ENCODE measurements at regions not wholly inside any gene's neighbourhood (a gene's known extent, or its start where the extent isn't known, plus 50 kb on each side); places are given as distances from the start of the nearest gene placed in this dataset.

- Histone ChIP-seq H3K27ac (no peak overlapping the region), H3K4me3 (no peak overlapping the region)
Measured at GRCh38 chr1:239322369-239322768, 64.0 kb upstream of the CHRM3 start.

DNA sequence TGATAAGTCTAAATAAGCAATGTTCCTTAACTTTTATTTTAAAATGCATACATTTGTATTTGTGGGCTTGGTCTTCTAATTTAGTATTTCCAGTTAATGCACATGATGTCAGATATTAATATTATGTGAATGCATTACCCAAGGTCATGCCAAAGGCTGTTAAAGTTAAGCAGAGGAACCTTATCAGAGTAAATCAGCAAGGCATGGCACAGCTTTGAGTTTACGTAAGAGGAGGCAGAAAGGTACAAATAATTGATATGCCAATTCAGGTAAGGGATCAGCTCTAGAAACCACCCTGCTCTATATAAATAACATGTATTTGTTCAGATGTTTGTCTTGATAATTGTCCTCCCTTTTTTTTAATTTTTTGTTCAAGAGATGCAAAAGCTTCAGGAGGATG lies 64.5 kb upstream of the CHRM3 start:
- H3K27ac ChIP-seq, result no peak overlapping the region
- no peak overlapping the region for H3K4me3 ChIP-seq

DNA sequence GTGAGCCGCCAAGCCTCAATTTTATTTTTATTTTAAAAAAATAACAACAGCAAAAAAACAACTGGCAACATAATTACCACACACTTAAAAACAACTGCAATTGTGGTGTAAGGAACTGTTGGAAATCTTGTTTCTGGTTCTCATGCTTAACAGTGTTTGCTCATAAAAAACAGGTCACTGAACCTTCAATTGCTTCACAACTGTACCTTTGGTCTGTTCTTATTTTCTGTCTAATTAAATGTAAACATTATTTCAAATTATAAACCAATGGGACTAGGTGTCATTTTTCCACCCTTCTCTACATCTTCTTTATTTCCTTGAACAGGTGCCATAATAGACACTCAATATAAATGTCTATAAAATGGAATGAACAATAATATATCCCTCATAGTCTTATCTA lies 68.4 kb upstream of the CHRM3 start:
- Histone ChIP-seq H3K27ac (no peak overlapping the region), H3K4me3 (no peak overlapping the region)

DNA sequence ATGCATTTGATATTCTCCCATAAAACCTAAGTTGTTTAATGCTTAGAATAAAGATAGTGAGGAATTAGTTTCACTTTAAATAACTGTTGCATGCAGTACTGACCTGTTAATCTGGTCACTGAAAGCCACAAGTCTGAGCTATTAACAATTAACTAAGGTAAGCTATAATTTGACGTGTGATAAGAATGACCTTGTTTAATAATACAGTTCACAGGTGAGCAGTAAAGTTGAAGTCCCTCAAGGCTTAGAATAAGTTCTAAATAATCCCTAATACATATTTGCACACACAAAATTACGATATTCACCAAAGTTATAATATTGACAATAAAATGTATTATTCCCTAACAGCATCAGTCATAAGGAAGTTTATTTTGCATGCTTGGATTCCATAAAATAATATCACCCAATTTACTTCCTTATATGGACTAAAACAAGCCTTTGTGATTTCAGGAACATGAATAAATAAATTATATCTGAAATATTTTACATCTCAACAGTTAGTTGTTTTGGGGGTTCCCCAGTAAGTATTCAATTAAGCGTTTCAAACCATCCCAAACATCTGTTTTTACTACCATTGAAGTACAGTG lies 70.6 kb upstream of the CHRM3 start:
- Histone ChIP-seq H3K27ac (no peak overlapping the region), H3K4me3 (no peak overlapping the region)

DNA sequence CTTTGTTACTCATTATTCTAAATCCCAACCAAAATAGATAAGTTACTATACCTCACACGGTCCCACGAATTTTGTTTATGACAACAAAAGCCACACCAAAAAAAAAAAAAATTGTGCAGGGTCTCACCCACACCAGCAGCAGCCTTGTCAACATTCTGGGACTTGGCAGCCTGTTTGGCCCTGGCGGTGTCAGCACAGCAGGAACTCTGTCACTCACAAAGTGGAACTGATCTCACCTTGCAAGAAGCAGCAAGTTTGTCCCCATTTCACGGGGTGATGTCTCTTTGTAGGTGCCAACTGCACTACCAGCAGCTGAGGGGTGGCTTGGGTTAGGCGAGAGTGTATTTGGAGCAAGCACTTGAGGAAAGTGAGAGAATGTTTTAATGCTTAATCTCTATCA lies 75.0 kb upstream of the CHRM3 start:
- Histone ChIP-seq H3K4me3 (no peak overlapping the region), H3K27ac (no peak overlapping the region)

DNA sequence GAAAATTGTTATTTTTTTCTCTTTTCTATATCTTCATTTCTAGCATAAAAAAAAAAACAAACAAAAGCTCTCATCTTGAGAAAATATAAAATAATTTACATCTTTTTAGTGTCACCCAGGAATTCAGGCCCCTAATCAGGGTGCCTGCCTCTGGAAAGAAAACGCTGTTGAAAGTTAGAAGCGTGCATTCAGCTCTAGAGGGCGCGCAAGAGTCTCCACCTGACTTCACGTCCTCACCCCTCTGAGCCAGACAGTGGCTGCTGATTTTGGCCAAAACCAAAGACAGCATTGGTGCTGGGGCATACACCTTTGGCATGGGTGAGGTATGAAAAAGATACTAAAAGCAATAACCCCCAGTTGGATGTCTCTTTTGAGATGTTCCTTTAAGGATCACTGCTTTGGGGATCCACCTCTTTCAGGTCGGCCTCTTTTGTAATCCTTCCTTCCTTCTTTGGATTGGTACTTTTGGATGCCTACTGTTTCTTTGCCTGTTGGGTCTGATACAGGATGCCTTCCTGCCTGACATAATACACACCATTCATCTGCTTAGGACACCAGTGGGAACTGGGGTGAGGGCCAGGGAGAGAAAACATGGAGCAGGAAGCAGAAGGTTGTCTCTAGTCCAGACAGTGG lies 77.6 kb upstream of the CHRM3 start:
- H3K27ac ChIP-seq, result no peak overlapping the region
- no peak overlapping the region for H3K4me3 ChIP-seq

DNA sequence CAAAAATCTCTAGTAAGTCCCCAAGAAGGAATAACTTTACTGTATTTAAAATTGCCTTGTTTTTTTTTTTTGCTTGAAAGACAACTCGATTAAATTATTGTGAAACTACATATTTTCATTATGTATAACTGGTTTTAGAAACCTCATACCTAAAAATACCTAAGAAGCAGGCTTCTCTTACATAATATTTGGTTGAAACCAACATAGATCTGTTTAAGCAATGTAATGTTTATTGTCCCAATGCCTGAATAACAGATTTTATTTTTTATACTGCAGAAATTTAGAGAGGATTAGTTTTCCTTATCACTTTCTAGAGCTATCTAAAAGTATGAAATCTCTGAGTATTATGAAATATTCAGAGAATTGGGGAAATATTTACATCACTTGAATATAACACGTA lies 78.5 kb upstream of the CHRM3 start:
- H3K4me3 ChIP-seq, result no peak overlapping the region
- H3K27ac ChIP-seq, result no peak overlapping the region

GRCh38 chr1:239306426-239306825 lies 79.9 kb upstream of the CHRM3 start:
- Histone ChIP-seq H3K27ac (no peak overlapping the region), H3K4me3 (no peak overlapping the region)

DNA sequence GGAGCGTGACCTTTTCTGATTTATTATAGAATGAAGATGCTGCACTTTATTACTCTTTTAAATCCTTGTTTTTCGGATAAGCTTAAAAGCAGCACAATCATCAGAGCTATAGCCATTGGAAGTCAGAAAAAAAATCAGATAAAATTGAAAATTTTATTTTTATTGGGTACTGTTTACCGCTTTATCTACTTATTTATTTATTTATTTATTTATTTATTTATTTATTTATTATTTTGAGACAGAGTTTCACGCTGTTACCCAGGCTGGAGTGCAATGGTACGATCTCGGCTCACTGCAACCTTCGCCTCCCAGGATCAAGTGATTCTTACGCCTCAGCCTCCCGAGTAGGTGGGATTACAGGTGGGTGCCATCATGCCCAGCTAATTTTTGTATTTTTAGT lies 83.1 kb upstream of the CHRM3 start:
- H3K4me3 ChIP-seq, result no peak overlapping the region
- H3K27ac ChIP-seq, result no peak overlapping the region

DNA sequence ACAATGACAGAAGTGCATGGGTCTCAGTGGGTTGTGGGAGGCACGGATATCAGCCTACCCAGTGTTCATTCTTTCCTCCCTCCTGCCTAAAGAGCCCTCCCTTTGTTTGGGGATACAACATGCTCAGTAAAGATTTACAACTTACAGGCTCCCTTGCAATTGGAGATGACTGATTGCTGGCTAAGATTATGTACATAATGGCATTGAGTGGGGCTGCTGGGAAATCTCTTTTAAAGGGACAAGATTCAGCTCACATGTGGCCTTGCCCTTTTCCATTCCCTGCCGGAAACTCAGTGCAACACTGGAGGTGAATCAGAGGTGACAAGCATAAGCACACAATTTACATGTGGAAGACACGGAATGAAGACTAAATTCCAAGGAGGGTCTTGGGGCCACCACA lies 83.7 kb upstream of the CHRM3 start:
- H3K4me3 ChIP-seq, result no peak overlapping the region
- H3K27ac ChIP-seq, result no peak overlapping the region

DNA sequence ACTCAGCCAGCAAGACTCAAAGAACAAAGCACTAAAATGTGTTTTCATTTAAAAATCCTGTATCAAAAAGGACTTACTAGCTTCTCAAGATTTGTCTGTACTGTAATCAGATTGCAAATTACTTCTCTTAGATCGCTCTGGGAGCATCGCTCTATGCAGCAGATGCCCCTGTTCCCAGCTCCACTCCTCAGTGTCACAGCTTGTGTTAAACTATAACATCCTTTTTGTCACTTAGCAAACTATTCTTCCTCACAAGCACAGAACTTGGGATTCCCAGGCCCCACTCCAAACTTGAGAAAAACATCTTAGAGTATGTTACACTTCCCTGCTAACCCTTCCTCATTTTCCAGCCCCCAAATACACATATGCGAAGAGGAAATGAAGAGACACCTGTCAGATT lies 85.1 kb upstream of the CHRM3 start:
- H3K27ac ChIP-seq, result no peak overlapping the region
- no peak overlapping the region for H3K4me3 ChIP-seq

DNA sequence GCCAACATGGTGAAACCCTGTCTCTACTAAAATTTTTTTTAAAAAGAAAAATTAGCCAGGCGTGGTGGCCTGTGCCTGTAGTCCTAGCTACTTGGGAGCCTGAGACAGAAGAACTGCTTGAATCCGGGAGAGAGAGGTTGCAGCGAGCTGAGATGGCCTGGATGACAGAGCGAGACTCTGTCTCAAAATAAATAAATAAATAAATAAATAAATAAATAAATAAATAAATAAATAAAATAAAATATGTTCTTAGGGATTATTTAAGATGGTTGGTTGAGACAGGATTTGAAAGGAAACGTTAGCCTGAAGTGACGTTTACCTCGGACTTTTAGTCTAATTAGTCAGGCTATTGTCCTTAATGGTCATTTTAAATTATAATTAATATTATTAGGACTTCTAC lies 88.5 kb upstream of the CHRM3 start:
- H3K4me3 ChIP-seq, result no peak overlapping the region
- no peak overlapping the region for H3K27ac ChIP-seq

GRCh38 chr1:239293350-239294110 lies 92.8 kb upstream of the CHRM3 start:
- H3K4me3 ChIP-seq, result no peak overlapping the region
- no peak overlapping the region for H3K27ac ChIP-seq

DNA sequence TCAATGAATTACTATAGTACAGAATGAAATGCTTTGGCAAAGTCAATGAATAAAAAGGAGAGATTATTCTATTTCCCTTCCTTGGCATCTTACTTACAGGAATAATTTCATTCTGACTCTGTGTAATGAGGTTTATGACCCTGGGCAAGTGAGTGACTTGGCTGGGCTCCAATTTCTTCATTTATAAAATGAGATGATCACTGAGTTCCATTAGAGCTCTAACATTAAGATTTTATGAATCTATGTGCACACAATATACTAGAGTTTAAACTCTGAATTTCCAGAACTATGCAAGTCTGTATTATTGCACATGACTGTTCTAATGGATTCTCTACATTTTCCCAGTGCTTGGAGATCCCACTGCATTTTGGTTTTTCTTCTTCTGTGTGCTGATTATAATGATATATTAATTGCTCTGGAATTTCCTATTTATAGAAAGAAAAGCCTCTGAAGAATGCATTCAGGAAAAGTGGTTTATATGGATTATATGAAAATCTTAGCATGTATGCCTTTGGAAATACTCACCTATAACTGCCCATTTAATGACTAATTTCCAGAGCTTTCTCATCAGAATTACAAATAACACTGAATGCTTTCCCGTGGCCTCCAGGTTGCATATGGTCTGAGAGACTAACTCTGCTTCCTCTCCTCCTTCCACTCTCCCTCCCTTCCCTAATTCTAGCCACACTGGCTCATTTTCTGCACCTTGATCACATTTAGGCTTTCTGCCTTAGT lies 97.4 kb upstream of the CHRM3 start:
- no peak overlapping the region for H3K4me3 ChIP-seq
- no peak overlapping the region for H3K27ac ChIP-seq

DNA sequence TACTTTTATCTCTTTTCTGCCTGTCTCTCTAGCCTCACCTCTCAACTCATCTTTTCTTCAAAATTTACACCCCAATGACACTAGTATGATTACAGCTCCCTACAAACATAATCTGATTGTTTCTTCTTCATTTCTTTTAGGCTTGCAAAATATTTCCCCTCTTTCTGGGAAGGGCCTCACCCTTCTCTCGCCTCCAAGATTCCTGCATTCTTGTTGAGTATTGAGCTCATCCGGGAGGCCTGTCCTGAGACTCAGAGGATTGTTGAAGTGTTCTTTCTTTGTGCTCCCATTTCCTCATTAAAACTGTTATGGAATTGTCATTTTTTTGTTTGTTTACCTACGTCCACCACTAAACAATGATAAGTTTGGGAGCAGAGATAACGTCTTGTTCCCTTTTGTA lies 99.1 kb upstream of the CHRM3 start:
- Histone ChIP-seq H3K4me3 (no peak overlapping the region), H3K27ac (no peak overlapping the region)

DNA sequence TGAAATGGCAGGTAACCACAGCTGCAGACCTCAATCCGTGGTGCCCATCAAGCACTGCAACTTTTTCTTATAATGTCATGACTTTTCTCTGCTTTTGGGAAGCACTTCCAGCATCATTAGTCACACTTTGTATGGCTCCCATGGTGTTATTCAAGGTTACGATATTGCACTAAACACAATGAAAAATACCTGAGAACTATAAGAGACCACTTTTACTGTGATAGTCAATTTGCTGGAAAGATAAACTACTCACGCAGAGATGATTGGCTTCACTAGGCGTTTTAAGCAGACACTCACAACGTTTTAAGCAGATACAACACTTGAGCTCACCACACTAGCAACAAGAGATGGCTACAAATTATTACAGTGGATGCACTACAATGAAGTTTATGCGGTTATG lies 103.2 kb upstream of the CHRM3 start:
- Histone ChIP-seq H3K27ac (no peak overlapping the region), H3K4me3 (no peak overlapping the region)

- H3K27ac ChIP-seq, result no peak overlapping the region
- H3K4me3 ChIP-seq, result no peak overlapping the region
Measured at GRCh38 chr1:239282411-239282810, 104.0 kb upstream of the CHRM3 start.

GRCh38 chr1:239276051-239276450 lies 110.3 kb upstream of the CHRM3 start:
- Histone ChIP-seq H3K4me3 (no peak overlapping the region), H3K27ac (no peak overlapping the region)

GRCh38 chr1:239274242-239274830 lies 112.0 kb upstream of the CHRM3 start:
- Histone ChIP-seq H3K27ac (no peak overlapping the region), H3K4me3 (no peak overlapping the region)

DNA sequence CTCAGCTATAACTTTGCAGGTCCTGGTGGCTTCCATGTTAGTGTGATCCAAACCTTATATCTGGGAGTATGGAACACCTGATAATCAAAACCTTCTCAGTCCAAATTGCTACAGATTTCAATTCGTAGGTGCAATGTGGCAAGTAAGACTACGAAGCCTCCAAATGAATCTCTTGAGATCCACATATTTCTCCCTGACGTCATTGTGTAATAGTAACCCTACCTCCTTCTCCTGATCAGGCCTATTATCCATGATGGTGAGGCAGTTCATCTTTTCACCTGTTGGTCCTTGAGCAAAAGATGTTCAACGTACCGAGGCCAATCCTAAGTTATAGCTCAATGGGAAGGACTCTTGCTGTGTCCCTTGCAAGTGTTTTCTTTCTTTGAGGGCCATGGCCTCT lies 115.9 kb upstream of the CHRM3 start:
- Histone ChIP-seq H3K27ac (no peak overlapping the region), H3K4me3 (no peak overlapping the region)

DNA sequence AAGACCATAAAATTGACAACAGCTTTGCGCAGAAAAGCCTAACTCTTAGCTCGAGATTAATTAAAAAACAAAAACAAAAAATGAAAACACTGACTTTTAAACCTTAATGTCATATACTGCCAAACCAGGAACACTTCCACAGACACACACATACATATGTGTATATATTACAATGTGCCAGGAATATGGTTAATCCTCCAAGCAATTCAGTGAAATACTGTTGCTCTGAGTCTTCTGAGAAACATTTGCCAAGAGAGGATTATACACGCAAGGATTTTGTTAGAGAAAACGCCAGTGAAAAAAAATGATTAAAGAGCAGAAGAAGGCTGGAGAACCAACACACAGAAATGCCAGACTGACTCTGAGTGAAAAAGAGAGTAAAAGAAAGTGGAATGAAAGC lies 116.7 kb upstream of the CHRM3 start:
- no peak overlapping the region for H3K27ac ChIP-seq
- H3K4me3 ChIP-seq, result no peak overlapping the region

All from skin epidermis (tissue), 12 donors.